ENCODE measurements at regions not wholly inside any gene's neighbourhood (a gene's known extent, or its start where the extent isn't known, plus 50 kb on each side); places are given as distances from the start of the nearest gene placed in this dataset.

DNA sequence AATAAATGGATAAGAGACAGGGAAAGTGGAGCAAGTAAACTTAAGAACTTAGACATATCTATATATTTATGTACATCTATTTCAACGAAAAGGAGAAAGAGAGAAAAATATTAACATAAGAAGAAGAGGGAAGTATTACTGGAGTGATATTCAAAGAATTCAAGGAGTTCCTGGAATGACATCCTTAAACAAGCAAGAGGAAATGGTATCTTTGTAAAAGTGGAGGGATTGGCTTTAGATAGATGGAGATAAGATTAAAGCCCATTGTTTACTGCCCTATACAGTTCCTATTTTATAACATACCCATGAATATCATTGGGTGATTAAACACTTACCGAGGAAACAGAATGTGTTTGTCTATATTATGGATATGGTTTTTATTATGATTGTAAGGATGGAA lies 1036.3 kb downstream of the TTLL7 start:
- in situ Hi-C loops (cut with MboI; ENCODE audit: low sequenced_read_pairs, unreplicated experiment) = no loop called here
- TF ChIP-seq, protein P1, sequence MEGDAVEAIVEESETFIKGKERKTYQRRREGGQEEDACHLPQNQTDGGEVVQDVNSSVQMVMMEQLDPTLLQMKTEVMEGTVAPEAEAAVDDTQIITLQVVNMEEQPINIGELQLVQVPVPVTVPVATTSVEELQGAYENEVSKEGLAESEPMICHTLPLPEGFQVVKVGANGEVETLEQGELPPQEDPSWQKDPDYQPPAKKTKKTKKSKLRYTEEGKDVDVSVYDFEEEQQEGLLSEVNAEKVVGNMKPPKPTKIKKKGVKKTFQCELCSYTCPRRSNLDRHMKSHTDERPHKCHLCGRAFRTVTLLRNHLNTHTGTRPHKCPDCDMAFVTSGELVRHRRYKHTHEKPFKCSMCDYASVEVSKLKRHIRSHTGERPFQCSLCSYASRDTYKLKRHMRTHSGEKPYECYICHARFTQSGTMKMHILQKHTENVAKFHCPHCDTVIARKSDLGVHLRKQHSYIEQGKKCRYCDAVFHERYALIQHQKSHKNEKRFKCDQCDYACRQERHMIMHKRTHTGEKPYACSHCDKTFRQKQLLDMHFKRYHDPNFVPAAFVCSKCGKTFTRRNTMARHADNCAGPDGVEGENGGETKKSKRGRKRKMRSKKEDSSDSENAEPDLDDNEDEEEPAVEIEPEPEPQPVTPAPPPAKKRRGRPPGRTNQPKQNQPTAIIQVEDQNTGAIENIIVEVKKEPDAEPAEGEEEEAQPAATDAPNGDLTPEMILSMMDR (IDR thresholded peaks at IDR 0.05; ENCODE audit: borderline replicate concordance, control extremely low read depth, extremely low read depth, insufficient read depth, missing control alignments) = no peak
- DNase-seq (ENCODE audit: low spot score) = no peak

DNA sequence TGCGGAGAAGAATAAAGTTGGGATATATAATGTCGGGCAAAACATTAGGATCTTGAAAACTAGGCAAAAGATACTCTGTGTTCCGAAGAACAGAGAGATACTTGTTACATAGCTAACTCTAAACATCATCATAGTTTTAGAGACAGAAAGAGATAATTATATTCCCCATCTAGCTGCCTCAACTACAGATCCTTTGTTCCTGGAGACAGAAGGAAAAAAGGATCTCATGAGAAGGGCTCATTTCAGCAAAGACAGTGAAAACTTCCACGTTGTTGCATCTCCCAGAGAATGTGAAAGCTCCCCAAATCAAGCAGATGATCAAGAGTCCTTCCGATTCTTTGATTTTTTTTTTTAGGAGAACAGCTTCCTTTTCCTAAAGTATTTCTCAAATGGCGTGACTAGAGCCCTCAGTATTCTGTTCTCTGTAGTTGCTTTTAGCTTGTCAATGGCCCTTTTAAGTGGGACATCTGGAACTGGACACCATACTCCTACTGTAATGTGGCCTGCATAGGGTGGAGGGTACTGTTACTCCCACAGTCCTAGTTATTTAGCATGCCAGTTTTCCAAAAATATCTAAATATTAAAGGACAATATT lies 1048.2 kb downstream of the TTLL7 start:
- TF ChIP-seq, protein P1 (IDR thresholded peaks at IDR 0.05; ENCODE audit: borderline replicate concordance, control extremely low read depth, extremely low read depth, insufficient read depth, missing control alignments) = no peak

DNA sequence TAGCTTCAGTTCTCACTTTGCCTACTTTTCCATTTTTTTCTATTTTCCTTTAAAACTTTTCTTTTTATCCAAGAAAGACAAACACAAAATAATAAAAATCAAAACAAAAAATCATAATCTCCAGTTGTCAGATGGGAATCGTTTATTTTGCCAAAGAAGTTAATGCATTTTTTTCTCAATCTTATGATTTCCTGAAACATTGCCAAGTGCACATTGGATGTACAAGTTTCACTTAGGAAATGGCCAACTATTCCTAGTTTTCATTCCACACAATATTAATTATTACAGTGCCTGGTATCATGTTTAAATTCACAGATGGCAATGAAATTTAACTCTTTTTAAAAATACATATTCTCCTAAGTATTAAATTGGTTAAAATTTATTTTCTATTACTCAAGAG lies 1050.5 kb downstream of the TTLL7 start:
- TF ChIP-seq, protein P1 (IDR thresholded peaks at IDR 0.05; ENCODE audit: borderline replicate concordance, control extremely low read depth, extremely low read depth, insufficient read depth, missing control alignments) = no peak
- in situ Hi-C loops (cut with MboI; ENCODE audit: low sequenced_read_pairs, unreplicated experiment) = no loop called here
- no peak for DNase-seq (ENCODE audit: low spot score)

More for the DNA sequence above, 1048.2 kb downstream of the TTLL7 start:
- DNase-seq (ENCODE audit: low spot score) = no peak
- in situ Hi-C loops (cut with MboI; ENCODE audit: low sequenced_read_pairs, unreplicated experiment) = no loop called here

DNA sequence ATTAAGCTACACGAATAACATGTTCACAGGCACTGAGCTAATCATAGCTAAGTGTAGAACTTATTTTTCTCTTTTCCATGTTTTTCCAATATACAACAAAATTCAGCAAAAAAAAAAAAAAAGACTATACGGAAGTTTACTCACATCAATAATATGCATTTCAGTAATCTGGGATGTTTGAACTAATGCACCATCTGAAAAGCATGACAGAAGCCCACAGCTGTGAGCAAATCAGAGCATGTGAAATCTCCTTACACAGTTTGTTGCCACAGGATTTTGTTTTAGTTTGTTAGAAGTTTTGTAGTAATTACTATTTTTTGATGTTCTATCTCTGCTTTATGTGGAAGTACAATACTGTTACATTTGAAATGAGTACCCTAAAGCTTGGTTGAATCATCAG lies 1051.7 kb downstream of the TTLL7 start:
- TF ChIP-seq, protein P1 (IDR thresholded peaks at IDR 0.05; ENCODE audit: borderline replicate concordance, control extremely low read depth, extremely low read depth, insufficient read depth, missing control alignments) = no peak
- DNase-seq (ENCODE audit: low spot score) = no peak
- in situ Hi-C loops (cut with MboI; ENCODE audit: low sequenced_read_pairs, unreplicated experiment) = no loop called here

DNA sequence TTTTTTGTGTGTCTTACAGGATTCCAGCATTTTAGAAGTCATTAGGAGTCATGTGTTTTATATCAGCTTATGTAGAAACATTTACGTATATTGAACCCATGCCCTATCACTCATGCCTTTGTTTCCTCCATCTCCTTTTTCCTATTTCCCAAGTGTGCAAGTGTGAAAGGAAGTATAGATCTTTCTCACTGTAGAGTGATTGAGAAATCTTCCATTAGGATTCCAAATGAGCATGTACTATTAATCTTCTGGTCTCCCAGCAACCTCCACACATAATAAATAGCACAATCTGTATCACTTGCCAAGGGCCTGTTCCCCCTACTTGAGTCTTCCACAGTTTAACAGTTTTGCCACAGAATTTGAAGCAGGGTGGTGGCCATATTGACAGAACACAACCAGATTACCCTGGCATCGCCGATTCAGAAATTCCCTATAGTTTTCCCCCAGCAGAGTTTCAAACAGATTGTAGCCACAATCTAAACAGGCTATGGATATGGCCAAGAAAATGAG lies 1052.8 kb downstream of the TTLL7 start:
- no peak for DNase-seq (ENCODE audit: low spot score)
- TF ChIP-seq, protein P1 (IDR thresholded peaks at IDR 0.05; ENCODE audit: borderline replicate concordance, control extremely low read depth, extremely low read depth, insufficient read depth, missing control alignments) = no peak
- in situ Hi-C loops (cut with MboI; ENCODE audit: low sequenced_read_pairs, unreplicated experiment) = no loop called here

DNA sequence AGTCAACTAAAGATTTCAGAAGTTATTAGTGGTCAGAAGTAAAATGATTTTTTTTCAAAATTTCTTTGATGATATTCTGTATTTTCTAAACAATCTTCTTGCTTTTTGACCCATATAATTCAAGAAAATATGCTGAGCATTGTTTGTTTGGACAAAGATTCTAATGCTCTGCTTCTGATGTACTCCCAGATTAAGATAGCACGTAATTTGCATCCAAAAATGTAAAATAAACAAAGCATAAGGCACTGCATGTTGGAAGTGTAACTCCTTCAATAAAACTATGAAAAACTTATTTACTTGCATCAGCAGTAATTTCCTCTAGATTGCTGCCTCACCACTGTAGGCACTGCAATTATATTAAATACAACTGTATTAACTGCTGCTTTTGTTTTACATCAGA lies 1054.1 kb downstream of the TTLL7 start:
- TF ChIP-seq, protein P1 (IDR thresholded peaks at IDR 0.05; ENCODE audit: borderline replicate concordance, control extremely low read depth, extremely low read depth, insufficient read depth, missing control alignments) = no peak

More for the DNA sequence above, 1054.1 kb downstream of the TTLL7 start:
- in situ Hi-C loops (cut with MboI; ENCODE audit: low sequenced_read_pairs, unreplicated experiment) = no loop called here
- no peak for DNase-seq (ENCODE audit: low spot score)
